Colonic mucosa (tissue), 4 donors: ENCODE measurements at regions not wholly inside any gene's neighbourhood (a gene's known extent, or its start where the extent isn't known, plus 50 kb on each side); places are given as distances from the start of the nearest gene placed in this dataset.

Experiments used
- DNase-seq: peaks from one replicate; pipeline ENCODE4 v3.0.0-alpha.2; 2020
- H3K27ac ChIP-seq: fragments of 200-600 bp; one replicate; pipeline ENCODE4 v1.8.0; 2021
- H3K27me3 ChIP-seq: fragments of 200-600 bp; one replicate; pipeline ENCODE4 v1.8.0; 2021
- H3K36me3 ChIP-seq: fragments of 200-600 bp; one replicate; pipeline ENCODE4 v1.8.0; 2021
- H3K4me1 ChIP-seq: fragments of 200-600 bp; one replicate; pipeline ENCODE4 v1.8.0; 2021; ENCODE audit warnings: mild to moderate bottlenecking
- H3K4me3 ChIP-seq: fragments of 200-600 bp; one replicate; pipeline ENCODE4 v1.8.0; 2021
- H3K9ac ChIP-seq, 2 donors: one replicate each; pipeline ENCODE4 v1.7.0; 2013; ENCODE audit warnings: control low read depth in 2 of 2, low read depth in 2 of 2, low read length in 2 of 2
- H3K9me3 ChIP-seq: fragments of 200-600 bp; one replicate; pipeline ENCODE4 v1.8.0; 2021
- CTCF ChIP-seq: fragments of 200-600 bp; IDR thresholded peaks from one replicate; pipeline ENCODE4 v1.8.0; 2022; ENCODE audit warnings: antibody characterized with exemption, mild to moderate bottlenecking
- intact Hi-C: fragments of 100-400 bp; cut with DNase I; formaldehyde crosslinking; loops from one replicate; pipeline ENCODE4 v1.14.1; 2022
- donor health status: healthy.
- donor health status: DM: no; HTN: no; CAD: no.
- donor health status: DM: no; HTN: no; CAD: no.

- H3K9ac ChIP-seq = no peak overlapping the region
- no peaks in the 10 kb centered on the region for H3K4me1 ChIP-seq
- H3K4me3 ChIP-seq = no peak overlapping the region
- no peaks in the 10 kb centered on the region for H3K27me3 ChIP-seq
- DNase-seq = no peak
- no peaks in the 10 kb centered on the region for H3K9me3 ChIP-seq
- no peaks in the 10 kb centered on the region for H3K36me3 ChIP-seq
- no peak overlapping the region for H3K27ac ChIP-seq
- intact Hi-C loops = no loop called here
- no peak for TF ChIP-seq CTCF
Observed at GRCh38 chr11:29317694-29318093, 699.1 kb downstream of the KCNA4 start.

- H3K27ac ChIP-seq = no peak overlapping the region
- H3K9ac ChIP-seq = no peak overlapping the region
- intact Hi-C loops = no loop called here
Observed at GRCh38 chr11:29315275-29315674, 701.6 kb downstream of the KCNA4 start.

GRCh38 chr11:29314211-29314610 is 702.6 kb downstream of the KCNA4 start:
- Histone ChIP-seq H3K36me3 (no peaks in the 10 kb centered on the region), H3K27me3 (no peaks in the 10 kb centered on the region), H3K4me1 (no peaks in the 10 kb centered on the region), H3K9me3 (no peaks in the 10 kb centered on the region), H3K9ac (no peak overlapping the region), H3K4me3 (no peak overlapping the region), H3K27ac (no peak overlapping the region)
- DNase-seq = no peak
- intact Hi-C loops = no loop called here
- no peak for TF ChIP-seq CTCF

More at GRCh38 chr11:29315275-29315674, 701.6 kb downstream of the KCNA4 start:
- Histone ChIP-seq H3K36me3 (no peaks in the 10 kb centered on the region), H3K27me3 (no peaks in the 10 kb centered on the region), H3K4me3 (no peak overlapping the region), H3K4me1 (no peaks in the 10 kb centered on the region), H3K9me3 (no peaks in the 10 kb centered on the region)
- DNase-seq = no peak
- no peak for TF ChIP-seq CTCF

- Histone ChIP-seq H3K9me3 (no peaks in the 10 kb centered on the region), H3K4me1 (no peaks in the 10 kb centered on the region), H3K4me3 (no peak overlapping the region), H3K9ac (no peak overlapping the region), H3K36me3 (no peaks in the 10 kb centered on the region), H3K27me3 (no peaks in the 10 kb centered on the region), H3K27ac (no peak overlapping the region)
- DNase-seq = no peak
- intact Hi-C loops = no loop called here
- TF ChIP-seq CTCF = no peak
Observed at GRCh38 chr11:29312812-29313211, 704.0 kb downstream of the KCNA4 start.

- Histone ChIP-seq H3K4me3 (no peak overlapping the region), H3K9ac (no peak overlapping the region), H3K9me3 (no peaks in the 10 kb centered on the region), H3K27ac (no peak overlapping the region), H3K36me3 (no peaks in the 10 kb centered on the region), H3K27me3 (no peaks in the 10 kb centered on the region), H3K4me1 (no peaks in the 10 kb centered on the region)
- no peak for TF ChIP-seq CTCF
- no peak for DNase-seq
- intact Hi-C loops = no loop called here
Observed at GRCh38 chr11:29310725-29311342, 706.0 kb downstream of the KCNA4 start.
